ENCODE measurements at regions not wholly inside any gene's neighbourhood (a gene's known extent, or its start where the extent isn't known, plus 50 kb on each side); places are given as distances from the start of the nearest gene placed in this dataset.

DNA sequence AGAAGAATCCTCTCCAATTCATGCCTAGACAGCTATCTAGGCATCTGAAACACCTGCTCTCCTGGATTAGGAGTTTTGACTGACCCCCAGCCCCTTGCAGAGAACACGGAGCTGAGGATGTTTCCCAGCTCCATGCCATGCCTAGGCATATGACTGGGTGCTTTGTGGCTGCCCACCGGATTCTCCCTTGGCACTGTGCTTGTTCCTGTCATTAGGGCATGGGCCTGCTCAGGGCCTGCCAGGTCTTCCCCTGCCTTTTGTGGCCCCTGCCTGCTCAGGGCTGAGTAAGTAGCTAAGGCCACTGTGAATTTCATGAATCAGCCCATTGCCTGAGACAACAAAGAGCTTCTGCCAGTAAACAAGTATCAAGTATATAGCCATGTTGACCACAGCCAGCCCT, 867.4 kb downstream of the TECRL start:
- DNase-seq (ENCODE audit: insufficient read length): no peak
- TF ChIP-seq POLR2AphosphoS5 (IDR thresholded peaks at IDR 0.05; ENCODE audit: low read depth, low read length) (no peak), POLR2A (IDR thresholded peaks at IDR 0.05; ENCODE audit: low read depth, low read length) (no peak), TAF1 (IDR thresholded peaks at IDR 0.05; ENCODE audit: borderline replicate concordance, low read depth, low read length) (no peak)
- no peak for FAIRE-seq

- no peak for DNase-seq (ENCODE audit: insufficient read length)
- no peak for FAIRE-seq
- TF ChIP-seq POLR2A (IDR thresholded peaks at IDR 0.05; ENCODE audit: low read depth, low read length): no peak
- TF ChIP-seq TAF1 (IDR thresholded peaks at IDR 0.05; ENCODE audit: borderline replicate concordance, low read depth, low read length): no peak
- TF ChIP-seq POLR2AphosphoS5 (IDR thresholded peaks at IDR 0.05; ENCODE audit: low read depth, low read length): no peak
Measured at GRCh38 chr4:63529581-63530337, 879.5 kb downstream of the TECRL start.

DNA sequence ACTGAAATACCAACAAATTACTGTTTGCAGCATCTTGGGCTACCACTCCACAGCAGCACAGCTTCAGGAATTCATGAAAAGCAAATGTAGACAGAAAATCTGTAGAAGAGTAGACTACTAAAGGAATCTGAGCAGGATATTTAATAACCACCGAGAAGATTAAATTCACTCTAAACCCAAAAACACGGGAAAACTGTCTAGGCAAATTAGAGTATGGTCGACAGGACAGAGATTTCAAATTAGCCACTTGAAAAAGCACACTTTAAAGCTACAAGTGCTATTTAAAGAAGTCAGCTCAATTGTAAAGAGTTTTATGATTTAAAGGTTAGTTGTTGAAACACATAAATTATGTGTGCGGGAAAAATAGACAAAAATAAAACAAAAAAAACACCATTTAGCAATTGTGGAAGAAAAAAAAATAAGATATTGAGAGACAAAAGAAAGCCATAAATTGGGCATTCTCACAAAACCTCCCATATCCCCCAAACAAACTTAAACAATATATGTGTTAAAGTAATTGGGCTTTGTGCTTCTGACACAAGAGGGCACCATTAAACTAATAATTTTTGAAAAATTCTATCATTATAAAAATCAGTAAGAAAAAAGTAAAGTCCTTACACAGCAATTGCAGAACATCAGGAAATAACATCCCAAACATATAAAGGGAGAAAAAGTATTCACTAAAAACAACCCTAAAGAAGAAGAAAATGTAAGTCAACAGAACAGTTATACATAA, 880.8 kb downstream of the TECRL start:
- DNase-seq (ENCODE audit: insufficient read length): no peak
- TF ChIP-seq TAF1 (IDR thresholded peaks at IDR 0.05; ENCODE audit: borderline replicate concordance, low read depth, low read length) (no peak), POLR2A (IDR thresholded peaks at IDR 0.05; ENCODE audit: low read depth, low read length) (no peak), POLR2AphosphoS5 (IDR thresholded peaks at IDR 0.05; ENCODE audit: low read depth, low read length) (no peak)
- no peak for FAIRE-seq

DNA sequence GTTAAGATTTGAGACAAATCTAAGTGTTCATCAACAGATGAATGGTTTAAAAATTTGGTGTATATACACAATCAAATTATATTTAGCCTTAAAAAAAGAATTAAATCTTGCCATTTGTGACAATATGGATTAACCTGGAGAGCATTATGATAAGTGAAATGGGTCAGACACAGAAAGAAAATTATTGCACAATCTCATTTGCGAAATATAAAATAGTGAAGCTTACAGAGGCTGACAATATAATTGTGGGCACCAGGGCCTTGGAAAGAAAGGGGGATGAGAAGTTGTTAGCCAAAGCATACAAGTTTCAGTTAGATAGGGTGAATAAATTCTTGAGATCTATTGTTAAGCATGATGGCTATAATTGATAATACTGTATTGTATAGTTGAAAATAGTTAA, 883.0 kb downstream of the TECRL start:
- DNase-seq (ENCODE audit: insufficient read length) (no peak), FAIRE-seq (no peak)
- TF ChIP-seq POLR2AphosphoS5 (IDR thresholded peaks at IDR 0.05; ENCODE audit: low read depth, low read length) (no peak), TAF1 (IDR thresholded peaks at IDR 0.05; ENCODE audit: borderline replicate concordance, low read depth, low read length) (no peak), POLR2A (IDR thresholded peaks at IDR 0.05; ENCODE audit: low read depth, low read length) (no peak)

DNA sequence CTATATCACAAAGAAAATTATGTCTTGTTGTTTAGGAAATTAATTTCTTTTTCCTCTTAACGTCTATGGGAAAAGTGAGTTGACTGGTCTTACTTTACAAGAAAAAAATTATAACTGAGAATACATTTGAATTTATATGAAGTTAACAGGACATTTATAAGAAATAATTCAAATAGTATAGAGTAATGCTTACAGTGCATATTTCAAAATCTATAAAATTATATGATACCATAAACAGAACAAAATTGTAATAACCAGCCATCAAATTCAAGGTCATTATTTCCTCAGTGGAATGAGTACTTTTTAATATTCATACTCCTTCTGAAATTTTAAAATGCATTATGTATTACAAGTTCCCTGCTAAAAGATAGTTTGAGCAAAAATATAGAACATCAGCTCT, 884.5 kb downstream of the TECRL start:
- DNase-seq (ENCODE audit: insufficient read length) (no peak), FAIRE-seq (no peak)
- no peak for TF ChIP-seq POLR2A (IDR thresholded peaks at IDR 0.05; ENCODE audit: low read depth, low read length)

GRCh38 chr4:63505714-63506460, 903.4 kb downstream of the TECRL start:
- TF ChIP-seq POLR2AphosphoS5 (IDR thresholded peaks at IDR 0.05; ENCODE audit: low read depth, low read length) (no peak), TAF1 (IDR thresholded peaks at IDR 0.05; ENCODE audit: borderline replicate concordance, low read depth, low read length) (no peak), POLR2A (IDR thresholded peaks at IDR 0.05; ENCODE audit: low read depth, low read length) (no peak)
- DNase-seq (ENCODE audit: insufficient read length) (no peak), FAIRE-seq (no peak)

DNA sequence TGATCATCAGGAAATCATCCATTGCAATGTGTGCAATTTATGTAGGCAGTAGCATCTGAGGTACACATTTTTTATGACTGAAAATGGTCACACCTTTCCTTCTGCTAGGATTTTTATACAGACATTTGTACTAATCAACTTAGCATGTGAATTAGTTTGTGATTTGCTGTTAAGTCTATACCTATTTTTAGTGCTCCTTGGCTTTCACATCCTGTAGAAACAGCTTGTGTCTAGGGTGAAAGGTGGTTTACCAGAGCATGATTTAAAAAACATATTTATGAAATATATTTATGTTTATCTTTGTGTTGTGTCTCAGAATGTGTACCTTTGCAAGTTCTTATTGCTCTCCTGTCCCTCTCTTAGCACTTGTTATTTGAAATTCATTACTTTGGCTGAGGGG, 916.0 kb downstream of the TECRL start:
- no peak for DNase-seq (ENCODE audit: insufficient read length)
- TF ChIP-seq POLR2A (IDR thresholded peaks at IDR 0.05; ENCODE audit: low read depth, low read length) (no peak), TAF1 (IDR thresholded peaks at IDR 0.05; ENCODE audit: borderline replicate concordance, low read depth, low read length) (no peak), POLR2AphosphoS5 (IDR thresholded peaks at IDR 0.05; ENCODE audit: low read depth, low read length) (no peak)
- no peak for FAIRE-seq

GRCh38 chr4:63492515-63492914, 916.7 kb downstream of the TECRL start:
- FAIRE-seq (no peak), DNase-seq (ENCODE audit: insufficient read length) (no peak)
- TF ChIP-seq POLR2AphosphoS5 (IDR thresholded peaks at IDR 0.05; ENCODE audit: low read depth, low read length) (no peak), POLR2A (IDR thresholded peaks at IDR 0.05; ENCODE audit: low read depth, low read length) (no peak), TAF1 (IDR thresholded peaks at IDR 0.05; ENCODE audit: borderline replicate concordance, low read depth, low read length) (no peak)

GRCh38 chr4:63464393-63464792, 944.9 kb downstream of the TECRL start:
- DNase-seq (ENCODE audit: insufficient read length) (no peak), FAIRE-seq (no peak)
- TF ChIP-seq POLR2A (IDR thresholded peaks at IDR 0.05; ENCODE audit: low read depth, low read length) (no peak), POLR2AphosphoS5 (IDR thresholded peaks at IDR 0.05; ENCODE audit: low read depth, low read length) (no peak), TAF1 (IDR thresholded peaks at IDR 0.05; ENCODE audit: borderline replicate concordance, low read depth, low read length) (no peak)

DNA sequence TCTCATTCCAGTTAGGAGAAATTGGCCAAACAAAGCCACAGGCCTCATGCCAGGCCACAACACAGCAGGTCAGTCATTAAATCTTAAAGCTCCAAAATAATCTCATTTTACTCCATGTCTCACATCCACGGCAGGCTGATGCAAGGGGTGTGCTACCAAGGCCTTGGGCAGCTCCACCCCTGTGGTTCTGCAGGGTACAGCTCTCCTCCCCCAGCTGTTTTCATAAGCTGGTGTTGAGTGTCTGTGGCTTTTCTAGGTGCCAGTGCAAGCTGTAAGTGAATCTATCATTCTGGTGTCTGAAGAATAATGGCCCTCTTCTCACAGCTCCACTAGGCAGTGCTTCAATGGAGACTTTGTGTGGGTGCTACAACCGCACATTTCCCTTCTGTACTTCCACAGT, 949.2 kb downstream of the TECRL start:
- no peak for FAIRE-seq

DNA sequence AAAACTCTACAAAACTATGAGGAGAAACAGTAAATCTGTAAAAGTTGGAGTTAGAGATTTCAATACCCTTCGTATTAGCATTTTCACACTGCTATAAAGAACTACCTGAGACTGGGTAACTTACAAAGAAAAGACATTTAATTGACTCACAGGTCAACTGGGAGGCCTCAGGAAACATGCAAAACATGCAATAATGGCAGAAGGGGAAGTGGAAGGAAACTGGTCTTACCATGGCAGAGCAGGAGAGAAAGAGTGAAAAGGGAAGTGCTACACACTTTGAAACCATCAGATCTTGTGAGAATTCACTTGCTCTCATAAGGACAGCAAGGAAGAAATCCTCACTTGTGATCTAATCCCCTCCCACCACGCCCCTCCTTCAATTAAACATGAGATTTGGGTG, 949.9 kb downstream of the TECRL start:
- TF ChIP-seq TAF1 (IDR thresholded peaks at IDR 0.05; ENCODE audit: borderline replicate concordance, low read depth, low read length): no peak
- no peak for TF ChIP-seq POLR2A (IDR thresholded peaks at IDR 0.05; ENCODE audit: low read depth, low read length)
- TF ChIP-seq POLR2AphosphoS5 (IDR thresholded peaks at IDR 0.05; ENCODE audit: low read depth, low read length): no peak
- DNase-seq (ENCODE audit: insufficient read length): no peak
- no peak for FAIRE-seq

More for the DNA sequence above, 949.2 kb downstream of the TECRL start:
- TF ChIP-seq POLR2AphosphoS5 (IDR thresholded peaks at IDR 0.05; ENCODE audit: low read depth, low read length) (no peak), POLR2A (IDR thresholded peaks at IDR 0.05; ENCODE audit: low read depth, low read length) (no peak), TAF1 (IDR thresholded peaks at IDR 0.05; ENCODE audit: borderline replicate concordance, low read depth, low read length) (no peak)
- no peak for DNase-seq (ENCODE audit: insufficient read length)
